HG03097 (cell line): ENCODE measurements at regions not wholly inside any gene's neighbourhood (a gene's known extent, or its start where the extent isn't known, plus 50 kb on each side); places are given as distances from the start of the nearest gene placed in this dataset.

Source experiments
- ATAC-seq: cut with Tn5 transposase; IDR thresholded peaks from one replicate; pipeline ENCODE4 v1.9.1; 2021; ENCODE audit not compliant: unreplicated experiment, low FRiP score

DNA sequence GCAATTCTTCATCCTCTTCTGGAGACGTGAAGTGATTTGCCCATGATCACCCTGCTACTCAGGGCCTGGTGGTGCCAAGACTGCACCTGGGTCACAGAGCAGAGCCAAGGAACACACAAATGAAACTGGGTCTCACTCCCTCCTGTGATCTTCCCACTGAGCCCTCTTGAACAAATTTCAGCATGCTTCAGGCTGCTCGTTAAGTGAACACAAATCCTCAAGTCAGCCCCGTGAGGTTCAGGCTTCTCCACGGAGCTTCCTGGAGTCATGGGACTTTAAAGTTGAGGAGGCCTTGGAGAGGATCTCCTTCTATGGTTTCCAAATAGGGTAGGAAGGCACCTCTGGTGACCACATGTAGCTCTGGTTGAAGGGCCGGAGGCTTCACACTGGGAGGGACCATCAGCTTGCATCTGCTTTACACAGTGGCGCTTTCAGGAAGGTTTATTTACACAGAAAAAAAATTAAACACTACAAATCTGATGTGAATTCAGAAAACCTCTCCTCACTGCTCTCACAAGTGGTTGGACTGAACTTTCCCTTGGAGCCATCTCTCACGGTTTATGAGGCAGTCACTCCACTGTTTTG, 255.4 kb downstream of the LOXHD1 start:
- ATAC-seq, result no peak

DNA sequence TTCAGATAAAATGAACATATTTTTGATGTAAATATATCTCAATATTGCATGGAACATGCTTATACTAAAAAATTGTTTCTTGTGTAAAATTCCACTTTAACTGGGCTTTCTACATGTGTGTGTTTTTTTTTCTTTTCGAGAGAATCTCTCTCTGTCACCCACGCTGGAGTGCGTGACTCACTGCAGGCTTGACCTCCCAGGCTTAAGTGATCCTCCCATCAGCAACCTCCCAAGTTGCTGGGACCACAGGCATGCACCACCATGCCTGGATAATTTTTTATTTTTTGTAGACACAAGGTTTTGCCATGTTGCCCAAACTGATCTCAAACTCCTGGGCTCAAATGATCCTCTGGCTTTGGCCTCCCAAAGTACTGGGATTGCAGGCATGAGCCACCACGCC, 254.6 kb downstream of the LOXHD1 start:
- ATAC-seq, result no peak

DNA sequence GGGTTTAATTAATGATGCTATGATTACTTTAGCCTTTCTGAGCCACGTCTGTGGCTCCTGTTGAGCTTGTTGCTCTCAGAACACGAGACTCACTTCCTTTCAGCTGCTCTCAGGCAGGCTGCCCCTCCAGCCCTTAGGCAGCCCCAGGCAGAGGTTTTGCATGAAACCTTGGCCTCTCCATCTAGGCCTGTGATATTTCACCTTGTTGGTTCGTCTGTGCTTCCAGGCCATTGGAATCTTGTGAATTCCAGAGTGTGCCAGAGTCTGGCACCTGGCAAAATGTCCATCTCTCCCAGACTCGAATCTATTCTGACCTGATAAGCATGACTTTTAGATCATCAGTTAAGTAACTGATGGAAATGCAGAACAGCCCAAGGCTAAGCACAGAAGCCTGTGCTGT, 254.1 kb downstream of the LOXHD1 start:
- no peak for ATAC-seq

DNA sequence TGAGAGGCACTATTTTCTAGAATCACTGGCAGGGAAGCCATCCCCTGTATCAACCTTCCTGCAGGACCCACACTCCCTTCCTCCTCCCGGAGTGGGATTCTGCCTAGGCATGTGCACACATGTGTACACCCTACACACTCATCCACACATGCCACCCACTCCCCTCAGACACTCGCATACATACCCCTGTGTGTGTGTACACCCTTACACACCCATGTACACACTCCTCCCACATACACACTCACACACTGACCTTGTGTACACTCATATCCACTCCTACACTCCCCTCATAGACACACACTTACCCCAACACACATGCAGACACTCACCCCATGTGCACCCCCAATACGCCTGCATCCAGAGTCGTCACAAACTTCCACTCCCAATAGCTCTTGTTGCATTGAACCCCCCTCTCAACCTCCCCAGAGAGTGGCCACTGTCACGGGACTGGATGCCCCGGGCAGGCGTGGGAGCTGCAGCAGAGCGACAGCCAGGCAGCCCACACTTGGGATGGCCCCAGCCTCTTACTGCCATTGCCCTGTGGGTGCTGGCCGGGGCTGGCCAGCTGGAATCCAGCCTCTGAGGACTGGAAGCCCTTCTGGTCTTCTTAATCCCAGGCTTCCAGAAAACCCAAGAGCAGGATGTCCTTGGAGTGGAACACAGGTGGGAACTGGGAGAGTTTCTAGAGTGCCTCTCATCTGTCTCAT, 251.0 kb downstream of the LOXHD1 start:
- ATAC-seq, result no peak

DNA sequence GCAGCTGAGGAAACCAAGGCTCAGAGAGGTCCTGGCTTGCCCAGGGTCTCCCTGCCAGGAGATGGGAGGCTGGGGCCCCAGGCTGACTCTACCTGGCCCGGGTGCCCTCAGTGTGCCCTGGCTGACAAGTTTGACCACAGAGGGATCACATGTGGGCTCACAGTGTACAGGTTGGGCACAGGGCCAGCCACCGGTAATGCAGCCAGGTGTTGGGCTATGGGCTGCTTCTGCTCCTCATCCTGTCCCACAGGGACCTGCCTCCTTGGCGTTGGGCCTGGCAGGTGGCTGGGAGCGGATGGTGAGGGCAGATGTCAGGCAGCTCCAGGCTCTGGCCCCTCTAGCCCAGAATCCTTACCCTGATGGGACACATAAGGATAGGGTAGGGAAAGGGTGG, 250.5 kb downstream of the LOXHD1 start:
- no peak for ATAC-seq

DNA sequence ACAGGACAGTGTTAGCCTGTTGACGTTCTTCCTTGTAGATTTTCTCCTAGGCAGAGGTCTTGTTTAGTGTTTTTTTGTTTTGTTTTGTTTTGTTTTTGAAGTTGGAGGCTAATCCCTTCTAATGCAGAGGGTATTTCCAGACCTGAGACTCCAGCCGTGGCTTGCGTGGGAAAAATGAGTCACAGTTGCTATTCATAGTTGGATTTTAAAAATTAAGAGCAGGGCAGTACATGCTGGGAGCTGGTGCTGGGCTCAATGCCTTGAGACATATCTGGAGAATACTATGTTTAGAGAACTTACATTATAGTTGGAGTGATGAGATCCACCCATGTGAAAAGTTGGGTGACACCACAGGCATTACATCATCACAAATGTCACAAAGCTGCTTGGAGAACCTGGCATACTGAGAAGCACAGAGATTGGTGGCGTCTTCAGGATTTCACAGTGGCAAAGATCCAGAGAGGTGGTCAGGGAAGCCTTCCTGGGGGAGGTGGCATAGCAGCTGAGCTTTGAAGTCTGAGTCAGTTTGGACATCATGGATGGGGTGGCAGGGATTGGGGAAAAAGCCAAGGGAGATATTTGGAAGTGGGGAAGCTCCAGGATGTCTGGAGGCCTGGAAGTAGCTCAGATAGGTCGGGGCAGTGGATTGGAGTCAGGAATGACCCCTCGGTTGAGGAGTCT, 249.4 kb downstream of the LOXHD1 start:
- ATAC-seq, result no peak

DNA sequence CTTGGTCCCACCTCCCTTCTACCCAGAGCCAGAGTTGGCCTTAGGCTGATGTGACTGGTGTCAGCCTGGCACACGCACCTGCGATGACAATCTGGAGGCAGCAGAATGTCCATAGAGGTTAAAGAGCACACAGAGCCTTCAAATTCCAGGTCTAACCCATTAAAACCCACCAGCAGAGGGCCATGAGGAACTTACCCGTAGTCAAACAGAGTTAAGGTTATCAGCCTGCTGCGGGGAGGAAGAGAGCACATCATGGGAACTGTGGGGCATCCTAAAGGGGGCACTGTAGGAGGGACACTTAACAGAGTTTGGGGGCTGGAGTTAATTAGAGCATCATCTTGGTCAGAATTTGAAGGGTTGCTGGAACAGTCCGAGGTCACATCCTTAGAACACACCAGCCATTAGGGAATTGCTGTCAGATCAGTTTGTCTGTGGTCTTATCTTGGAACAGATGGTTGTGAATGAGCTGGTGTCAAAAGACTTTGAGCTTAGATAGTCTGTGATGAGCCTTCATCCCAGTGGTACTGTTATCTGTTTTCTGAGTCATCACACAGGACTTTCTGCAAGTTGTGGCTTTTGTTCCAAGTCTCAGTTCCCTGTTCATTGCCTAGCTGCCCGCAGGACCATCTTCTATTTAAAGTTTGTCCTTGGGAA, 248.6 kb downstream of the LOXHD1 start:
- no peak for ATAC-seq

DNA sequence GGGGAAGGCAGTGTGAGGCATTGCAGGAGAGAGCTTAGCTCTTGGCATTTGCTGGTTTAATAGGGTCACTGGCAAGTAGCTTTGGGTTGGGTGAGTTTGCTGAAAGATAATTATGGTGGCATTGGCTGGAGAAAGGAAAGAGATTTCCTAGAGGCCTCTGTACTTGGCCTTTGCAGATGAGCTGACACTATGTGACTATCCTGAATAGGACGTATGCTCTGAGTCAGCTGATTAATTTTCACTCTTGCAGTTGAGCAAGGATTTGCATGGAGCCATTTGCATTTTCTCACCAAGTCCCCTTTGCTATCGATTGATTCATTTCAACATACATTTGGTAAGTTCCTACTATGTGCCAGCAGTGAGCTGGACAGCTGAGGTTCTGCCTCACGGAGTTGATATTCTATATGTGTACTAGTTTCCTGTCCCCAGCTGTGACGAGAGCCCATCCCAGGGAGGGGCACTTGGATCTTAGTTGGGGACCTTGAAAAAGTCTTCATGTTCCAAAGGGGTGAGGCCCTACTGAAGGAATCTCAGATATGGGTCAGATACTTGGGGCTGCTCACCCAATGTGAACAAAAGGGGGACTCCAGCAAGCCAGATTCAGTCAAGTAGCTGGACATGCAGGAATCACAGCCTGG, 245.7 kb downstream of the LOXHD1 start:
- ATAC-seq, result no peak

DNA sequence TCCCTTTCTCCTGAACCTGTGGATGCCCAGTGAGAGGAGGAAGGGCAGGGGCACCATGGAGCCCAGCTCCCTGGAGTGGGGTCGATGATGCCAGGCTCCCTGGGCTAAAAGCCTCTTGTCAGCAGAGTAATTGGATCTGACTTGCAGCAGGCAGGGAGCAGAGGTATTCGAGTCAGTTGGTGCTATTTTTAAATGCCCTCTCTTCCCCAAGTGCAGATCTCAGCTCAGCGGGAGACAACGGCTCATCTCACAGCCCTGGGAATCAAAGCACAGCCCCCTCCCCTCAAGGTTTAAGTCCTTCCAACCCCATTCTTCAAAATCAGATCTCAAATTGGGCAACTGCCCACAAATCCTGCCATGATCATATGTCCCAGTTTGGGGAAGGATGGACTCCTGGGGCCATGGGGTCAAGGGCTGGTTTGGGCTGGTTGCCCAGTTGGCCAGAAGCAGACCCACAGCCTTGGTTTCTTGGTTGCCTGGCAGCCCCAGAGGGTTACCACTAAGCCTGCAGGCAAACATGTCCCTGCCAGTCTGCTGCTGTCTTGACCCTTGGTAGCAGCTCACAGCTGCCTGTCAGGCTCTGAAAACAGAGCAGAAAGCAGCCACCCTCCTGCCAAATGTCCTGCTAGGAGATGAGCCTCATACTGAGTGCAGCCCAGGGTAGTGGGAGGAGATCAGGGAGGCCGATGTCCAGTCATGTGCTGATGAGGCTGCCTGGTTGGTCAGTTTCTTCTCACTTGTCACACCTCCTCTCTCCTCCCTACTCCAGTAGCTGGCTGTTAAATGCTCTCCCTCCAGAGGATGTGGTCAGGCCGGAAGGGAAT, 244.9 kb downstream of the LOXHD1 start:
- no peak for ATAC-seq

DNA sequence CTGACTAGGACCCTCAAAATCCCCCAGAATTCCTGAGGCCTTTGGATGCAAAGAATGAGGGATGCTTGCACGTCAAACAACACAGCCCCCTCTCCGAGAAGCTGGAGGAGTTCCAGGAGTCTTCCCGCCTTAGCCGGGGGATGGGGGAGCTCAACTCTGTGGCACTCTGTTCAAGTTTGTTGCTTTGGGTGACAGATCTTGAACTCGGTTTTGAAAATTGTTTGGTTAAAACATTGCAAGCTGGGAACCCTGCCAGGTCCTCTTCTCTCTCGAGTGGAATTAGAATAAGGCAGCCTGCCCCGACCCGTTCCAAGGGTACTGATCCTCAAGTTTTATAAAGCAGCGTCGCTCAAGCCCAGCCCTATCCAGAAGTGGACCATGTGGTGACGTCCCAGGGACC, 244.1 kb downstream of the LOXHD1 start:
- no peak for ATAC-seq

DNA sequence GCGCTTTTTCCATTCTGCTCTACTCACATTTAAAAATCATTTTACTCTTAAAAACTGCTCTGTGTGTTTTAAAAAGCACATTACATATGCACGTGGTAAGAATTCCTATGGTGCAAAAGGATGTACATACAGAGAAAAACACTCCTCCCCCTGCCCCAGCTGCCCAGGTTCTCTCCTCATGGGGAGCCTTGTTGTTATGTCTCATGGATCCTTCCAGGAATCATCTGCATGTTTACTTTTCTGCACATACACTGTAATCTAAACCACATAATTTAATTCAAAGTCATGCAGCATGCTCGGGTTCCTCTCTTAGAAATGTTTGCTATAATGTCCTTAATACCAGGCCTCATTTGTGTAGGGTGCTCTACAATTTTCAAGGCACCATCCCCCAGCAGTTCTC, 243.3 kb downstream of the LOXHD1 start:
- ATAC-seq, result no peak

DNA sequence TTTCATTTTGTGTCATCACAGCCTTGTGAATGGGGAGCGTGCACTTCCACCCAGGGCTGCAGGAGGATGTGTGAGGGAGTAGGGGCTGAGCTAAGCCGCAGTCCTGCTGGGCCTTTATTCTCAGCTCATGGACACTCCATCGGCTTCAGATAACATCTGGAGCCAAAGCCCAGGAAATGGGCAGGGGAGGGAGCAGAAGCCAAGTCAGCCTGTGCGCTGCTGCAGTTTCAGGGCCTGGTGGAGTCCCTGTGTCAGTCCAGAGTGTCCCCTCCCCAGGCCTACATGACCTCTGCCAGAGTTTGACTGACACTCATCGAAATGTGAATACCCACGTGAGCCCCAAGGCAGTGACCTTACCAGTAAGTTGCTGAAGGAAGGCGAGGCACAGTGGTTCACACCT, 242.2 kb downstream of the LOXHD1 start:
- no peak for ATAC-seq

DNA sequence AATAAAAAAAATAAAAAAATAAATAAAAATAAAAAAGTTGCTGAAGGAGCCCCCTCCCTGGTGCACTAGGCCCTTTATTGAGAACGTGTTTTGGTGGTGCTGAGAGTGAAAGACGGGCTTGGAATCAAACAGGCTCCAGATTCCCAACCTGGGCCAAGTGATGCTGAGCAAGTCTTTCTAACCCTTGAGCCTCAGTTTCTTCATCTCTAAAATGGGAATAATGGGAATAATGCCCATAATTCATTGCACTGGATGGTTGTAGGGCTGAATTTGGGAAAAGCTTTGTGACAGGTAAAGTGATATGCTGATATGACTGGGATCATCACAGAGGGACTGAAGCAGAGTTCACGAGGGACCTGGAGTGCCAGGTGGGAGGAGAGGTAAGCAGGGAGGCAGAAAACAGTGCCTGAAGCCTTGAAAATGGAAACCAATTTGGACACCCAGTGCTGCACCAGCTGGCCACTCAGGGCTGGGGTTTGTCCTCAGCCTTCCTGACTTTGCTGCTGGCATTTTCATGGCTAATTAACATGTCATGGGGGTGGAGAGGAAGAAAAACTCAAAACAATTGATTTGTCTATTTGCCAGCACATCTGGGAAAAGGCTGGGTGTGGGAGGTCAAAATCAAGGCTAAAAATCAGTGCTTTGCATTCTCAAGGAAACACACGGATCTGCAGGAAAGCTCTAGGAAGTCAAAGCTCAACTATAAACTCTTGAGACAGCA, 241.3 kb downstream of the LOXHD1 start:
- no peak for ATAC-seq

DNA sequence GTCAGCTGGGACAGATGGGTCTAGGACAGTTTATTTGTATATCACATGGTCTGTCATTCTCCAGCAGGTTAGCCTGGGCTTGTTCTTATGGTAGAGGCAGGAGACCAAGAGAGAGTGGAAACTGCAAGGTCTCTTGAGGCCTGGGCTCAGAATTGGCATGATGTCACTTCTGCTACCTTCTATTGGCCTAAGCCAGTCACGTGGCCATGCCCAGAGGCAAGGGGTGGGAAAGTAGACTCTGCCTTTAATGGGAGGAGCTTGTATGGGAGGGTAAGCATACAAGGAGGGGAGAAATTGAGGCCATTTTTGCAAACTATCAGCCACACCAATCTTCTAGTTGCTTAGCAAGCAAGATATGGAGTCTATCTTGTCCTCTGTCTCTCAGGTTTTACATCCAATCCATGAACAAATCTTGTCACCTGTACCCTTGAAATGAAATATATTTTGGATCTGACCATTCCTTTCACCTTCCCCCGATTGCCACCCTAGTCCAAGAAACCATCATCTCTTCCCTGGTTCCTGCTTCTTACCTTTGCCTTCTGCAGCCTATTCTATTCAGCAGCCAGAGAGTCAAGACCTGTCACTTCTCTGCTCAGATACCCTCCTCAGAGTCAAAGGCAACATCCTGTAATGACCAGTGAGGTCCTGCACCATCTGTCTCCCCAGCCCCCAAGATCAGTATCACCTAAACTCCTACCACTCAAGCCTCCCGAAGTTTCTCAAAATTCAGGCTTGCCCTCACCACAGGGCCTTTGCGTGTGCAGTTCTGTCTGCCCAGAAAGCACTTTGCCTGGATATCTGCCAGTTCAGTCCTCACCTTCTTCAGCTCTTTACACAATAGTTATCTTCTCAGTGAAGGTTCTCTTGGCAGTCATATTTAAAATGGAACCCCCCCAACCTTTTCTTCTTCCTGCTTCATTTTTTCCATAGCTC, 240.0 kb downstream of the LOXHD1 start:
- no peak for ATAC-seq

DNA sequence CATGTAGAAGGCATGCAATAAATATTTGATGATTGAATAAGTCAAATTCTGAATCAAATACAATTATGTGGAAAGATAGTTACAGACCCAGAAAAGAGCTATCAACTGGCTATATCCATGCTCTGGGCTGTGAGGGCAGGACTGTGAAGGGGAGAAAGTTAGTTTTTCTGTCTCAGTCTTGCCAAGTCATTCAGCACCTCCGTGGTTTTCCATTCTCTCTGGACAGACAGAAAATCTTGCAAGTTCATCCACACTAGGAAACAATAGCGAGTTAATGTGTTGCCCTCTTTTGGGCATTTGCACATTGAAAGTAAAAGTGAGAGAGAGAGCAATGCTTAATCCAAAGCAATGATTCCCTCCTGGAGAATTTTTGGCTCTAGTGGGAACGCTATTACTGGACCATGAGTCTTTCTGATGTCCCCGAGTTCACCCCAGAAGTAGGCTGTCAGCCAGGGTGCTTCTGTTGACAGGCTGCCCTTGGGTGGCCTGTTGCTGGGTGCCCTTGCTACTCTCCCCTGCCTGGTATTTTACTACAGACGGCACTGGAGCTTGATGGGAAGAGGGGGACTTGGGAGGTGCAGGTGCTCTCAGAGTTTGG, 238.3 kb downstream of the LOXHD1 start:
- ATAC-seq, result no peak

DNA sequence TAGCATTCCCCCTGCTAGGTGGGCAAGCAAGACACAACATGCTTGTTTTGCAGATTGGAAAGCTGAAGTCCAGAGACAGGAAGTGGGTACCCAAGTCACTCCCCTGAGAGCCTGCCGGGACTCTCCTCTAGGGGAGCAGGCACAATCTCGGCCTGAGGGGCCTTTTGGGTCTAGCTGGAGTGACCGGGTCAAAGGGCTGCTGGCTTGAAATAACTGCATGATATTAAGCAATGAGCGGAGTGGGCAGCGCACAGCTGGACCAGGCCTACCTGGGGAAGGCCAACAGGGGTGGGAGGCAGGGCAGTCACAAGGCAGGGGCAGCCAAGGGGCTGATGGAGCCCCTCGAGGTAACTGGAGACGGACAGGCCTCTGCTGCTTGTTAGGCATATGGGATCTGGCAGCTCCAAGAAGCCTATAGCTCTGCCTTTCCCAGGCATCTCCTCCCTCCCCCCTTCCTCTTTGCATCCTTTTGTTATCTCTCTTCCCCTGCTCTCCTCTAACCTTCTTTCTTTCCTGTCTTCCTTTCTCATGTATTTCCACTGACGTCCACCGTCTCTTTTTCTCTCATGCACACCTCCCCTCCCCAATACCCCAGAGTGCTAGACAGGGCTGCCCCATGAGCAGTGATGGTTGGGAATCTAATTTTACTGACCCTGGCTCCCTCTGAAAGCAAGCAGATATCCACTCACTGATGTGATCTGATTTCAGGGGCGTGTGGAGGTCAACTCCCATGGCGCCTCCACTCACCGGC, 237.5 kb downstream of the LOXHD1 start:
- ATAC-seq, result no peak

DNA sequence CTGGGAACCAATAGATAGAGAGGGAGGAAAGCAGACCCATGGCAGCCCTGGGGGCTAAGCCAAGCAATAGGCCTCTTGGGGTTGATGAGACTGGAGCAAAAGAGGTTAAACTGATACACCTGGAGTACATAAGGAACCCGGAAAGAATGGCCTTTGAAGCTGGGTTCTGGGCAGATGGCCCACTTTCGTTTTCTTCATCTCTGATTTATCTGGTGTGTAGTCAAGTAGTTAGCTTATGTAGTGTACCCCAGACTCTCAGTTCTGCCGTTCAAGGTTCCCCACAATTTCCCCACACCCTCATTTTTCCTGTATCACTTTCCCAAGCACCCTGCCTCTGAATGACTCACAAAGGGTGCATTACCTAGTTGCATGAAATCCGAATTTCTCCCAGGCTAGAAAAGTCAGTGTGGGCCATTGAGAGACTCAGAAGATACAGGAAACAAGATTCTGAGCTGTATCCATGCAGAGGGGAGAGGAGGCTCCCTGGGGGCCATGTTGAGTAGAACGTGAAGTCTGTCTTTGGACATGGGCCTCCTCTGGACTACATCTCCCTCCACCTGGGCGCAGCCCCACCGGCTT, 235.0 kb downstream of the LOXHD1 start:
- ATAC-seq, result no peak
